CD4-positive, alpha-beta T cell treated with Interleukin-6 at 100 ng/mL for 8 hours (primary cell): ENCODE measurements at regions not wholly inside any gene's neighbourhood (a gene's known extent, or its start where the extent isn't known, plus 50 kb on each side); places are given as distances from the start of the nearest gene placed in this dataset.

Experiments
- DNase-seq: peaks from one replicate; pipeline ENCODE4 v3.0.0-alpha.2; 2020; ENCODE audit warnings: mixed read lengths, low spot score

GRCh38 chr11:97290464-97291041 lies 900.7 kb downstream of the JRKL start:
- DNase-seq, result no peak

- DNase-seq, result no peak
These were observed 906.5 kb downstream of the JRKL start for GRCh38 chr11:97296301-97296700.

GRCh38 chr11:97309291-97309690 lies 919.5 kb downstream of the JRKL start:
- DNase-seq, result no peak

- DNase-seq, result no peak
These were observed 935.9 kb downstream of the JRKL start for GRCh38 chr11:97325693-97326092.

- no peak for DNase-seq
These were observed 942.5 kb downstream of the JRKL start for GRCh38 chr11:97332271-97332670.

GRCh38 chr11:97336064-97336463 lies 946.3 kb downstream of the JRKL start:
- no peak for DNase-seq

- no peak for DNase-seq
These were observed 955.2 kb downstream of the JRKL start for GRCh38 chr11:97345032-97345431.

- no peak for DNase-seq
These were observed 959.4 kb downstream of the JRKL start for GRCh38 chr11:97349201-97349600.

GRCh38 chr11:97351939-97352338 lies 962.1 kb downstream of the JRKL start:
- DNase-seq, result no peak

GRCh38 chr11:97354026-97354425 lies 964.2 kb downstream of the JRKL start:
- no peak for DNase-seq

GRCh38 chr11:97354576-97354975 lies 964.8 kb downstream of the JRKL start:
- no peak for DNase-seq

GRCh38 chr11:97355230-97355629 lies 965.4 kb downstream of the JRKL start:
- DNase-seq, result no peak

- DNase-seq, result no peak
These were observed 966.3 kb downstream of the JRKL start for GRCh38 chr11:97356144-97356543.

- no peak for DNase-seq
These were observed 969.2 kb downstream of the JRKL start for GRCh38 chr11:97359016-97359415.

- DNase-seq, result no peak
These were observed 972.1 kb downstream of the JRKL start for GRCh38 chr11:97361812-97362378.

GRCh38 chr11:97363331-97363730 lies 973.5 kb downstream of the JRKL start:
- DNase-seq, result no peak

GRCh38 chr11:97364047-97364446 lies 974.2 kb downstream of the JRKL start:
- no peak for DNase-seq

GRCh38 chr11:97367406-97368083 lies 977.7 kb downstream of the JRKL start:
- DNase-seq, result no peak

- DNase-seq, result no peak
These were observed 999.5 kb downstream of the JRKL start for GRCh38 chr11:97389270-97389669.

GRCh38 chr11:97398246-97398645 lies 1008.4 kb downstream of the JRKL start:
- DNase-seq, result no peak

GRCh38 chr11:97409141-97409540 lies 1019.3 kb downstream of the JRKL start:
- no peak for DNase-seq

- DNase-seq, result no peak
These were observed 1025.0 kb downstream of the JRKL start for GRCh38 chr11:97414801-97415200.

GRCh38 chr11:97419729-97420128 lies 1029.9 kb downstream of the JRKL start:
- no peak for DNase-seq
